Upper lobe of right lung (tissue), 1 donor: ENCODE measurements at regions not wholly inside any gene's neighbourhood (a gene's known extent, or its start where the extent isn't known, plus 50 kb on each side); places are given as distances from the start of the nearest gene placed in this dataset.

Experiments used
- ATAC-seq: fragments of 200-7000 bp; cut with Tn5 transposase; one replicate; pipeline ENCODE4 v1.9.1; 2020; ENCODE audit warnings: mild to moderate bottlenecking, moderate library complexity
- DNase-seq: peaks from one replicate; pipeline ENCODE4 v3.0.0-alpha.2; 2020
- H3K27ac ChIP-seq: fragments of 200-600 bp; one replicate; pipeline ENCODE4 v1.8.0; 2022
- H3K27me3 ChIP-seq: fragments of 200-600 bp; one replicate; pipeline ENCODE4 v1.8.0; 2022; ENCODE audit warnings: mild to moderate bottlenecking
- H3K36me3 ChIP-seq: fragments of 200-600 bp; one replicate; pipeline ENCODE4 v1.8.0; 2022
- H3K4me1 ChIP-seq: fragments of 200-600 bp; one replicate; pipeline ENCODE4 v1.8.0; 2022
- H3K4me3 ChIP-seq: fragments of 200-600 bp; one replicate; pipeline ENCODE4 v1.8.0; 2022; ENCODE audit warnings: mild to moderate bottlenecking
- H3K9me3 ChIP-seq: fragments of 200-600 bp; one replicate; pipeline ENCODE4 v1.8.0; 2022
- intact Hi-C: fragments of 100-400 bp; cut with DNase I; formaldehyde crosslinking; loops from one replicate; pipeline ENCODE4 v1.11.0; 2022
- TF ChIP-seq, protein P1 (sequence below): fragments of 200-600 bp; IDR thresholded peaks from one replicate; pipeline ENCODE4 v1.8.0; 2022; ENCODE audit warnings: antibody characterized with exemption
- donor health status: DM: no; HTN: yes; CAD: no; lungs with severe emphysema.

DNA sequence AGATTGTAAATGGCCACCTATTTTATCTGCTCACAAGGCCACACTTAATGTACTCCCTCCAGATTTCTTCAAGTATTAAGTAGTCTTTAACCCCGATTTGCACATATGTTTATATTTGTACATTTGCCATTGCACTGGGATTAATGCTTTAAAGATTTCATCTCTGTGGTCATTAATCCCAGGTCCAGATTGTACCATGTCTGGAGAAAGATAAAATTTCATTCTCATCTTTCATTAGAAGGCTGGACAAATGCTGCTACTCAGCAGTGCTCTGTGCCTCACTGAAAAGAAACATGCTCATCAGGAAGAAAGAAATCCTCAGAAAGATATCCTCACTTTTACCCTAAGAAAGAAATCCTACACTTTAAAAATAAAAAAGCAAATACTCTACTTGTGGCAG lies 62.5 kb upstream of the LRRC3B start:
- H3K4me1 ChIP-seq: no peaks in the 10 kb centered on the region
- ATAC-seq (no peak), DNase-seq (no peak)
- H3K36me3 ChIP-seq: no peaks in the 10 kb centered on the region
- no peak overlapping the region for H3K4me3 ChIP-seq
- TF ChIP-seq, protein P1, sequence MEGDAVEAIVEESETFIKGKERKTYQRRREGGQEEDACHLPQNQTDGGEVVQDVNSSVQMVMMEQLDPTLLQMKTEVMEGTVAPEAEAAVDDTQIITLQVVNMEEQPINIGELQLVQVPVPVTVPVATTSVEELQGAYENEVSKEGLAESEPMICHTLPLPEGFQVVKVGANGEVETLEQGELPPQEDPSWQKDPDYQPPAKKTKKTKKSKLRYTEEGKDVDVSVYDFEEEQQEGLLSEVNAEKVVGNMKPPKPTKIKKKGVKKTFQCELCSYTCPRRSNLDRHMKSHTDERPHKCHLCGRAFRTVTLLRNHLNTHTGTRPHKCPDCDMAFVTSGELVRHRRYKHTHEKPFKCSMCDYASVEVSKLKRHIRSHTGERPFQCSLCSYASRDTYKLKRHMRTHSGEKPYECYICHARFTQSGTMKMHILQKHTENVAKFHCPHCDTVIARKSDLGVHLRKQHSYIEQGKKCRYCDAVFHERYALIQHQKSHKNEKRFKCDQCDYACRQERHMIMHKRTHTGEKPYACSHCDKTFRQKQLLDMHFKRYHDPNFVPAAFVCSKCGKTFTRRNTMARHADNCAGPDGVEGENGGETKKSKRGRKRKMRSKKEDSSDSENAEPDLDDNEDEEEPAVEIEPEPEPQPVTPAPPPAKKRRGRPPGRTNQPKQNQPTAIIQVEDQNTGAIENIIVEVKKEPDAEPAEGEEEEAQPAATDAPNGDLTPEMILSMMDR: no peak
- no peaks in the 10 kb centered on the region for H3K27me3 ChIP-seq
- H3K27ac ChIP-seq: no peak overlapping the region
- intact Hi-C loops: no loop called here
- H3K9me3 ChIP-seq: no peaks in the 10 kb centered on the region

- DNase-seq (no peak), ATAC-seq (no peak)
- H3K27ac ChIP-seq: no peak overlapping the region
Measured at GRCh38 chr3:26562021-26562768, 60.4 kb upstream of the LRRC3B start.

More at GRCh38 chr3:26562021-26562768, 60.4 kb upstream of the LRRC3B start:
- Histone ChIP-seq H3K36me3 (no peaks in the 10 kb centered on the region), H3K4me1 (no peaks in the 10 kb centered on the region), H3K4me3 (no peak overlapping the region), H3K27me3 (no peaks in the 10 kb centered on the region), H3K9me3 (no peaks in the 10 kb centered on the region)
- intact Hi-C loops: no loop called here
- TF ChIP-seq, protein P1: no peak
